K562 (cell line): ENCODE measurements at regions not wholly inside any gene's neighbourhood (a gene's known extent, or its start where the extent isn't known, plus 50 kb on each side); places are given as distances from the start of the nearest gene placed in this dataset.
A peak's percentile ranks its signal among the peaks of the same experiment; 100 is the strongest.

Experiments used
- ATAC-seq: fragments of 200-7000 bp; cut with Tn5 transposase; 3 replicates; pipeline ENCODE4 v1.9.1; 2020; ENCODE audit warnings: moderate library complexity
- BruUV-seq: library from RNA; stranded (reverse); fragments of 400-500 nt; replicated peaks from 2 replicates; lab custom pipeline; 2021; lab: Mats Ljungman, UMichigan
- CTCF ChIA-PET: fragments of 300-600 bp; formaldehyde crosslinking; extraction: SDS; loops from one replicate; lab custom pipeline; 2021; ENCODE audit warnings: low intra/inter-chr PET ratio; lab: Yijun Ruan, JAX
- POLR2A ChIA-PET: fragments of 300-600, 350-650 bp; sonication (Branson Sonifier 250); formaldehyde crosslinking; extraction: SDS; loops from one replicate; lab custom pipeline; 2021; ENCODE audit warnings: antibody characterized with exemption, inconsistent platforms; lab: Yijun Ruan, JAX
- DNase-seq, 4 experiments: peaks; one replicate each; pipeline versions ENCODE4 v3.0.0 to v3.0.0-alpha.2; 2011 to 2018; ENCODE audit warnings: low spot score in 3 of 4, mixed read lengths in 3 of 4; ENCODE audit errors: extremely low read depth in 1 of 4
- FAIRE-seq: peaks from 2 replicates; lab custom pipeline; 2011; peaks lifted over from hg19 to GRCh38; lab: Jason Lieb, UNC
- H2AFZ ChIP-seq: 2 replicates; pipeline ENCODE4 v1.6.0; 2011; ENCODE audit warnings: low read depth, low read length, control low read depth, inconsistent platforms
- H3K27ac ChIP-seq: fragments of 200-600 bp; 3 replicates; pipeline ENCODE4 v1.8.0; 2011; ENCODE audit warnings: low read depth, mild to moderate bottlenecking, control low read depth, inconsistent platforms, low read length, moderate library complexity, mixed read lengths; ENCODE audit errors: extremely low read depth
- H3K27me3 ChIP-seq, 2 experiments: fragments of 300-600 bp in 1 of 2; 2 replicates in 1 of 2; 3 replicates in 1 of 2; pipeline versions ENCODE4 v1.6.0 to v1.8.0; 2011; ENCODE audit warnings: inconsistent platforms in 2 of 2, low read length in 2 of 2, mild to moderate bottlenecking in 1 of 2, mixed read lengths in 1 of 2, moderate library complexity in 1 of 2; ENCODE audit not compliant: control insufficient read depth in 2 of 2, insufficient read depth in 2 of 2
- H3K36me3 ChIP-seq: fragments of 300-600 bp; 3 replicates; pipeline ENCODE4 v1.8.0; 2011; ENCODE audit warnings: mild to moderate bottlenecking, low read length, inconsistent platforms; ENCODE audit not compliant: control insufficient read depth, insufficient read depth
- H3K4me1 ChIP-seq, 2 experiments: fragments of 200-600 bp in 1 of 2; replicated peaks in 1 of 2; 2 replicates in 1 of 2; 3 replicates in 1 of 2; pipeline versions ENCODE4 v1.5.1 to v1.8.0; 2011; ENCODE audit warnings: inconsistent platforms in 2 of 2, low read length in 2 of 2, mild to moderate bottlenecking in 1 of 2, mixed read lengths in 1 of 2, moderate library complexity in 1 of 2; ENCODE audit not compliant: control insufficient read depth in 2 of 2, insufficient read depth in 2 of 2
- H3K4me2 ChIP-seq: 2 replicates; pipeline ENCODE4 v1.6.1; 2011; ENCODE audit warnings: low read length, control low read depth, inconsistent platforms, mixed read lengths; ENCODE audit not compliant: insufficient read depth
- H3K4me3 ChIP-seq: fragments of 200-600 bp; sonication (generic), shearing (Covaris generic); 2 replicates; pipeline ENCODE4 v1.5.1; 2016; ENCODE audit warnings: control low read depth, inconsistent platforms
- H3K79me2 ChIP-seq: fragments of 200-600 bp; 3 replicates; pipeline ENCODE4 v1.8.0; 2011; ENCODE audit warnings: low read length, inconsistent platforms; ENCODE audit not compliant: control insufficient read depth, insufficient read depth
- H3K9ac ChIP-seq, 2 experiments: 2 replicates each; pipeline versions ENCODE4 v1.6.0 to v1.6.1; 2011; ENCODE audit warnings: low read depth in 2 of 2, low read length in 2 of 2, control low read depth in 1 of 2, inconsistent platforms in 1 of 2, mild to moderate bottlenecking in 1 of 2, mixed read lengths in 1 of 2; ENCODE audit not compliant: insufficient read depth in 1 of 2
- H3K9me1 ChIP-seq: one replicate; pipeline ENCODE4 v1.6.0; 2011; ENCODE audit warnings: inconsistent platforms, mild to moderate bottlenecking, low read length, moderate library complexity; ENCODE audit not compliant: control insufficient read depth, insufficient read depth
- H3K9me3 ChIP-seq: replicated peaks from 2 replicates; pipeline ENCODE4 v1.5.1; 2011; ENCODE audit warnings: low read depth, low read length, inconsistent platforms; ENCODE audit not compliant: control insufficient read depth, insufficient read depth
- H4K20me1 ChIP-seq: replicated peaks from 2 replicates; pipeline ENCODE4 v1.6.1; 2011; ENCODE audit warnings: low read length, inconsistent platforms, mixed read lengths; ENCODE audit not compliant: control insufficient read depth, insufficient read depth
- RB1 ChIP-seq: fragments of 450-650 bp; IDR thresholded peaks from 2 replicates; pipeline ENCODE4 v1.6.1; 2017; ENCODE audit warnings: low read depth, mild to moderate bottlenecking
- RFX1 ChIP-seq: fragments of 450-650 bp; IDR thresholded peaks from 2 replicates; pipeline ENCODE4 v1.6.1; 2016; ENCODE audit warnings: mild to moderate bottlenecking, moderate library complexity
- ZNF518B ChIP-seq: fragments of 250-450 bp; sonication (Bioruptor Pico); IDR thresholded peaks from 2 replicates; pipeline ENCODE4 v1.5.0; 2021; ENCODE audit warnings: mild to moderate bottlenecking, moderate library complexity
- WGBS: fragments of 100-300 bp; shearing (Covaris generic); methylation state at CpG from one replicate; pipeline ENCODE4 v1.1.6; 2016; ENCODE audit warnings: low coverage, mixed read lengths; ENCODE audit not compliant: insufficient coverage; ENCODE audit errors: missing lambda C conversion rate; 5-methylcytosine and 5-hydroxymethylcytosine counted together
- in situ Hi-C: fragments of 300-500 bp; cut with MboI; formaldehyde crosslinking; loops from 4 replicates; pipeline ENCODE4 v1.15.0; 2018; ENCODE audit warnings: inconsistent platforms, mixed read lengths
- intact Hi-C: fragments of 100-400 bp; cut with micrococcal nuclease; formaldehyde crosslinking; loops from 2 replicates; pipeline ENCODE4 v1.14.2; 2022

DNA sequence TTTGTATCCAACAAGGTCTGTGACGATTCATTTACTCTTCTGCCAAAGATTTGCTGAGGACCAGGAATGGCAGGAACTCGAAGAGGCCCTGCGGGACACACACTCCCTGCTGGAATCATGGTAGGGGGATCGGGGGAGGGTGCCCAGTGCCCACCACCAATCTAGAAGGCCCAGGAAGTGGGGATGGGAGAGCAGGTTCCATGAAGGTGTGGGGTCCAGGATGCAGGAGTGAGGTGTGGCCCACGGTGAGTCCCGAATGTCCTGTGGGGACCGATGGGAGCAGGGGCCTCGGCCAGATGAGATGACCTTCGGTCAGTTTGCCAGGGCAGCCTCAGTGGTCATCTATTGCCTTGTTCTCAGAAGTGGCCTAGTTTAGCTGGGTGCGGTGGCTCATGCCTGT, 492.7 kb downstream of the BRD1 start (continued):
- no peak for TF ChIP-seq ZNF518B (CRISPR knock-in tag)
- TF ChIP-seq, all 486 proteins: peak for 0

GRCh38 chr22:49334449-49334789, 493.3 kb downstream of the BRD1 start:
- H3K9me1 ChIP-seq = no peaks in the 10 kb centered on the region
- no peaks in the 10 kb centered on the region for H3K4me1 ChIP-seq
- 0% methylated on average over 1 of the region's 5 CpGs for WGBS
- POLR2A ChIA-PET = no interaction called here
- FAIRE-seq = no peak
- no peak overlapping the region for H3K27ac ChIP-seq
- in situ Hi-C loops = no loop called here
- H3K4me2 ChIP-seq = no peak overlapping the region
- peaks cover 2 to 45% of the 10 kb centered on the region in 2 experiments; a peak in 3 of 5 replicates for H3K27me3 ChIP-seq
- TF ChIP-seq RFX1 = peak; percentile 36; the same call in 1 of the 2 replicates
- no peak for TF ChIP-seq RB1
- no peaks in the 10 kb centered on the region for H3K36me3 ChIP-seq
- CTCF ChIA-PET = no interaction called here
- no peak for ATAC-seq
- BruUV-seq = no TSS peak
- no peak overlapping the region for H3K4me3 ChIP-seq
- no peaks in the 10 kb centered on the region for H3K9me3 ChIP-seq
- H3K9ac ChIP-seq = no peak overlapping the region
- no peak overlapping the region for H2AFZ ChIP-seq
- intact Hi-C loops = no loop called here
- no peaks in the 10 kb centered on the region for H3K79me2 ChIP-seq
- peak in 1 of 4 experiments; percentile 1 for DNase-seq
- H4K20me1 ChIP-seq = no peaks in the 10 kb centered on the region
